ENCODE measurements at regions not wholly inside any gene's neighbourhood (a gene's known extent, or its start where the extent isn't known, plus 50 kb on each side); places are given as distances from the start of the nearest gene placed in this dataset.

DNA sequence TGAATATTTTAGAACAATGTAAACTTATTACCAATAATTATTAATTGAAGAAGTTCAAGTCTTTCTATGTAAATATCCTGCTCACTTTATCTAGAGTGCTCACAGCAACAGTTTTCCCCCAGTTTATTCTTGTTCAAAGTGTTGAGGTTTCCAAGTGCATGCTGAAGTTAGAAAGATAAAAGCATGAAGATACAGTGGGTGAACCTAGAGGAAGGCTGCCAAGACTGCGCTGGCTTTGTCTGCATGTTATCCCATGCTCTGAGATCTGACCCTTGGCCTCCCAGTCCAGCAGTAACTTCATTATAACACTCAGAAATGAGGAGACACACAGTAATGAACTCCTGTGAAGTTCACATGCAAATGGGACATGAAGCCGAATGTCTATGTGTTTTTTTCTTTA lies 76.0 kb upstream of the PIP5K1B start:
- TF ChIP-seq POLR2A (IDR thresholded peaks at IDR 0.05) (no peak), CTCF (IDR thresholded peaks at IDR 0.05) (no peak), POLR2AphosphoS5 (IDR thresholded peaks at IDR 0.05) (no peak), EP300 (IDR thresholded peaks at IDR 0.05) (no peak)
